Putamen (tissue), 1 donor: ENCODE measurements at regions not wholly inside any gene's neighbourhood (a gene's known extent, or its start where the extent isn't known, plus 50 kb on each side); places are given as distances from the start of the nearest gene placed in this dataset.
A peak's percentile ranks its signal among the peaks of the same experiment; 100 is the strongest.
"Not testable (repeated sequence)": the region's sequence is repeated elsewhere in the genome, so short reads cannot be mapped to it uniquely, and the experiment has no call there.

ENCODE experiments used
- DNase-seq: peaks from one replicate; pipeline ENCODE4 v3.0.0-alpha.2; 2016; ENCODE audit warnings: low spot score

GRCh38 chrX:1700757-1701156, 85.9 kb downstream of the ASMT start:
- DNase-seq, result no peak

- DNase-seq, result not testable (repeated sequence)
These were observed 86.6 kb downstream of the ASMT start for GRCh38 chrX:1701396-1701901.

- not testable (repeated sequence) for DNase-seq
These were observed 87.3 kb downstream of the ASMT start for GRCh38 chrX:1702142-1702541.

- not testable (repeated sequence) for DNase-seq
These were observed 87.7 kb downstream of the ASMT start for GRCh38 chrX:1702557-1702956.

GRCh38 chrX:1709277-1709676, 94.4 kb downstream of the ASMT start:
- DNase-seq, result not testable (repeated sequence)

- no peak for DNase-seq
These were observed 98.4 kb downstream of the ASMT start for GRCh38 chrX:1713296-1713695.

- no peak for DNase-seq
These were observed 102.5 kb downstream of the ASMT start for GRCh38 chrX:1717373-1717772.

GRCh38 chrX:1719270-1719669, 104.4 kb downstream of the ASMT start:
- DNase-seq, result no peak

GRCh38 chrX:1720836-1721235, 106.0 kb downstream of the ASMT start:
- no peak for DNase-seq

- no peak for DNase-seq
These were observed 110.6 kb downstream of the ASMT start for GRCh38 chrX:1725472-1725871.

GRCh38 chrX:1727531-1728027, 112.7 kb downstream of the ASMT start:
- DNase-seq, result peak; percentile 6

- DNase-seq, result no peak
These were observed 119.9 kb downstream of the ASMT start for GRCh38 chrX:1734806-1735205.

GRCh38 chrX:1741816-1742394, 127.0 kb downstream of the ASMT start:
- peak; percentile 28 for DNase-seq

- no peak for DNase-seq
These were observed 128.2 kb downstream of the ASMT start for GRCh38 chrX:1743105-1743504.

GRCh38 chrX:1743663-1744062, 128.8 kb downstream of the ASMT start:
- no peak for DNase-seq

- DNase-seq, result no peak
These were observed 133.5 kb downstream of the ASMT start for GRCh38 chrX:1748408-1748807.

GRCh38 chrX:1749499-1749898, 134.6 kb downstream of the ASMT start:
- DNase-seq, result no peak

- no peak for DNase-seq
These were observed 135.4 kb downstream of the ASMT start for GRCh38 chrX:1750267-1750666.

- DNase-seq, result no peak
These were observed 136.9 kb downstream of the ASMT start for GRCh38 chrX:1751781-1752180.

- not testable (repeated sequence) for DNase-seq
These were observed 137.9 kb downstream of the ASMT start for GRCh38 chrX:1752799-1753198.

GRCh38 chrX:1754077-1754476, 139.2 kb downstream of the ASMT start:
- DNase-seq, result no peak

GRCh38 chrX:1763294-1763693, 148.4 kb downstream of the ASMT start:
- no peak for DNase-seq

- DNase-seq, result not testable (repeated sequence)
These were observed 150.1 kb downstream of the ASMT start for GRCh38 chrX:1764883-1765364.

GRCh38 chrX:1767026-1767425, 152.2 kb downstream of the ASMT start:
- DNase-seq, result peak; percentile 49
